Thyroid gland (tissue), 4 donors: ENCODE measurements at regions not wholly inside any gene's neighbourhood (a gene's known extent, or its start where the extent isn't known, plus 50 kb on each side); places are given as distances from the start of the nearest gene placed in this dataset.

Experiments used
- CTCF ChIP-seq, 6 experiments: fragments of 200-600 bp in 3 of 6; fragments of 450-650 bp in 3 of 6; sonication (generic) in 3 of 6; IDR thresholded peaks; one replicate each; pipeline ENCODE4 v1.5.1; 2016 to 2019; ENCODE audit warnings: antibody characterized with exemption in 6 of 6, mild to moderate bottlenecking in 2 of 6, inconsistent platforms in 1 of 6, moderate library complexity in 1 of 6
- POLR2A ChIP-seq, 2 donors: fragments of 450-650 bp; IDR thresholded peaks; one replicate each; pipeline ENCODE4 v1.6.1; 2017; ENCODE audit warnings: antibody characterized with exemption in 2 of 2, mild to moderate bottlenecking in 2 of 2, moderate library complexity in 1 of 2

- TF ChIP-seq CTCF (IDR thresholded peaks at IDR 0.05), result no peak
- TF ChIP-seq POLR2A (IDR thresholded peaks at IDR 0.05), result no peak
Observed at GRCh38 chr2:78035804-78036203, 513.6 kb upstream of the LRRTM4 start.
